ENCODE measurements at regions not wholly inside any gene's neighbourhood (a gene's known extent, or its start where the extent isn't known, plus 50 kb on each side); places are given as distances from the start of the nearest gene placed in this dataset.

- no peak for DNase-seq
Observed at GRCh38 chr2:118496870-118497611, 350.4 kb downstream of the EN1 start.

DNA sequence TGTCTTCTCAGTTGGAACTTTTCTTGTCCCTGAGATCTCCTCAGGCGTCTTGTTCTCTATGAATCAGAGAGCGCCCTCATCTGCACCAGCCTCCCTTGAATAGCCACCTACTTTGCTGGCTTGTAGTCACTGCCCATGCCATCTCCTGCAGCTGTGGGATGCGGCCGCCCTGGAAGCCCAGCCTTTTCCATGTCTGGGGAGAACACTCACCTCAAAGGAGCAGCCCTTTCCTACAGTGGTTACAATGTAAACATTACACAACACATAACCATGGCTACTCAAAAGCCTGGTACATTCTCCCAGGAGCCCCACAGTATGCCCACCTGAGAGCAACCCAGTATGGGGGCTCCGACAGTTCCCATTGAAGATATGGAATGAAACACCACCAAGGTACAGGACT is 351.0 kb downstream of the EN1 start:
- no peak for DNase-seq

GRCh38 chr2:118495290-118495689 is 352.2 kb downstream of the EN1 start:
- DNase-seq, result no peak

DNA sequence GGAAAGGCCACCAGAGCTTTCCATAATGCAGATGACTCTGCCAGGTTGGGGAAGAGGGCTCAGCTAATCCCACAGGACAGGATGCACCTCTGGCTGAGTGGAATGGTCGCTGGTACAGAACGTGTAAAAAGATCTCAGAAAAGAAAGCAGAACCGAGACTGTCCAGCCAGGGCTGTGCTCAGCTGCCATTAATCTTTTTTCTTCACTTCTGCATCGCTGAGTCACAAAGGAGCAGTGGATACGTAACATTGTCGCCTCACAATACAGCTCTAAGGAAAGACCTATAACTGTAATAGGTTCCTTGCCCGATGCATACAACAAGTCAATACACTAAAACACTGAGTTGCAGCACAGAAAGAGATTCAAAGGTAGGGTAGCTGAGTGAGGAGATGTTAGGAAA is 354.2 kb downstream of the EN1 start:
- no peak for DNase-seq

- DNase-seq, result no peak
Observed at GRCh38 chr2:118492335-118492734, 355.1 kb downstream of the EN1 start.

- DNase-seq, result no peak
Observed at GRCh38 chr2:118490330-118490729, 357.1 kb downstream of the EN1 start.

DNA sequence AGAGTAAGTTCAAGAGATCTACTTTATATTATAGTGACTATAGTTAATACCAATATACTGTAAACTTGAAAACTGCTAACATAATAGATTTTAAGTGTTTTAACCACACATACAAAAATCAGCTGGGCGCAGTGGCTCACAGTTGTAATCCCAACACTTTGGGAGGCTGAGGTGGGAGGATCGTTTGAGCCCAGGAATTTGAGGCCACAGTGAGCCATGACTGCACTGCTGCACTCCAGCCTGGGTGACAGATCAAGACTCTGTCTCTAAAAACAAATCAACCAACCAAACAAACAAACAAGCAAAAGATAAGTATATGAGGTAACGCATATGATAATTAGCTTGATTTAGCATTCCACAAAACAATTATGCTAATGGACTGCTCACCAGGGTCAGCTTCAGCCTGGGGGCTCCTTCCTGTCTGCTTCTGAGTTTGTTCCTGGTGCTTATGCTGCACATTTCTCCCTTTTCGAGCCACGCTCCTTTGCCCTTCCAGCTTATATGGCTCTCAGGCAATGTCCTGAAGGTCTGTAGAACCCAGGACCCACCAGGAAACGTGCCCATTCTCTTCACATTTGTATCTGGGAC is 357.6 kb downstream of the EN1 start:
- no peak for DNase-seq

- no peak for DNase-seq
Observed at GRCh38 chr2:118481299-118481698, 366.1 kb downstream of the EN1 start.

DNA sequence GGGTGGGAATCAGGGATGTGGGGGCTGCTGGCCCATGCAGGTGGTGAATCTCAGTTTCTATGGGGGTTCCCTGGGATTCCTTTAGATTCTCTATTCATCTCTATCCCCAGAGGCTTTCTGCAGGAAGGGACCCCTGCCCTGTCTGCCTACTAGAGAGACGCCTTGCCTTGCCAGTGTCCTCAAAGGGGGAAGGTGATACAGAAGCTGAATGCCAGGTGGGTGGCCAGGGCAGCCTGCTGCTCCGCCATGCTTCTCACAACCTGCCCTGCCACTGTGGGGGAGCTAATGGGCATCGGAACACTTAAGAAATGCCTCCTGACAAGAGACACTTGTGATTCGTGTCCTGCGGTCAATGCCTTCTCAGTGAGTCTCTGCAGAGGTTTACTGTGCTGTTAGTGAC is 368.4 kb downstream of the EN1 start:
- DNase-seq, result no peak

- DNase-seq, result no peak
Observed at GRCh38 chr2:118477111-118477862, 370.2 kb downstream of the EN1 start.

GRCh38 chr2:118475622-118476205 is 371.7 kb downstream of the EN1 start:
- no peak for DNase-seq

- DNase-seq, result no peak
Observed at GRCh38 chr2:118474541-118474920, 372.9 kb downstream of the EN1 start.

DNA sequence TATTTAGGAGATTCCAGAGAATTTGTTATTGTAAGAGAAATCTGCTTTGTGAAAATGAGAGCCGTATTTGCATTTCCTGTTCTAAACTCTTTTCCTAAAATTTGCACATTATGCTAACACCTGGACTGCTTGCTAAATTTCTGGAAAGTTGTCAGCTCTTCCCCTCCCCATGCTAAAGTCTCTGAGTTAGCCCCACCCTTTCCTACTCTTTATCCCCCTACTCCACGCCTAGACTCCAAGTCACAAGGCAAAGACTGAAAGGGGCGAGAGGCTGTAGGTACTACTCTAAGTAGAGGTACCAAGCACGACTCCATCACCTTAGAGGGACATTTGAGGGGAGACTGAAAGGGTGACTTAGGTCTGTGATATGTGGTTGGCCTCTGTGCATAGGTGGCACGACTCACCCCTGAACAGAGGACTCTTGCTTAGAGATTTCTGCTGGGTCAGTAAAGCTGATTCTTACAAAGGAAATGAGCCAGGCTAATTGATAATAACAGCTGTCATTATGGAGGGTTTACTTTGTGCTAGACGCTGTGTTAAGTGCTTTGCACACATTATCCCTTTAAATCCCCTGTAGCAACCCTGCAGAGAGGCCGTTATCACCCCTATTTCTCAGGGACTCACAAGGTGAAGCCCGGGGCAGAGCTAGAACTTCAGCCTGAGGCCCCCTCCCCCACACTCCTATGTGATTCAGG is 373.5 kb downstream of the EN1 start:
- no peak for DNase-seq

- DNase-seq, result no peak
Observed at GRCh38 chr2:118473241-118473640, 374.2 kb downstream of the EN1 start.

- DNase-seq, result no peak
Observed at GRCh38 chr2:118470297-118470696, 377.2 kb downstream of the EN1 start.

GRCh38 chr2:118469103-118469502 is 378.3 kb downstream of the EN1 start:
- DNase-seq, result no peak

DNA sequence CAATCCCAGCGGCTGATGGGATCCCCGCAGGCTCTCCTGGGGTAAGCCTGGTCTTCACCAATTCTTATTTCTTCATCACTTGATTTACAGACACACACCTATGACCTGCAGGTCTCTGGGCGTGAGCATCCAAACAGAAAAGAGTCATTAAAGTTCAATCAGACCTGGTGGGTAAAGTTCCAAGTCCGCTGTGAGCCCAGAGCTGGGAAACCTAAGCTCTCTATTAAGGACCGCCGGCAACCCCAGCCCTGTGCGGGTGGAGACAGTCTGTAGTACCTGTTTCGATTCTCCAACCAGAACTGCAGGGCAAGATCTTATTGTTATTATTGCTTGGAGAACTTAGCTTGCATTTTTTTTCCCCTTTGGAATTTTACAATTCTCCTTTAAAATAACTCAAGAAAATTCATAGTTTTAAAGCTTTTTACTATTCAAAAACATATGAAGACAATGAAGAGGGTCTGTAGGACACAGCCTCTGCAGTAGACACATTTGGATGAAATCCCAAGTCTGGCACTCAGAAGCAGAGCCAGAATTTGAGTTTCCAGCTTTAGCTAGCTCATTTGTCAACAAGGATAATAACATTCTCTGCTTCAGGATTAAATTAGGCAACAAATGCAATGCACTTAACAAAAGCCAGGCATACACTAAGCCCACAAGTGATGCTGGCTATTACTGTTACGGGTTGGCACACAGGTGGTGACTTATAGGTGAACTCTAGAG is 376.4 kb downstream of the INSIG2 start:
- no peak for DNase-seq

DNA sequence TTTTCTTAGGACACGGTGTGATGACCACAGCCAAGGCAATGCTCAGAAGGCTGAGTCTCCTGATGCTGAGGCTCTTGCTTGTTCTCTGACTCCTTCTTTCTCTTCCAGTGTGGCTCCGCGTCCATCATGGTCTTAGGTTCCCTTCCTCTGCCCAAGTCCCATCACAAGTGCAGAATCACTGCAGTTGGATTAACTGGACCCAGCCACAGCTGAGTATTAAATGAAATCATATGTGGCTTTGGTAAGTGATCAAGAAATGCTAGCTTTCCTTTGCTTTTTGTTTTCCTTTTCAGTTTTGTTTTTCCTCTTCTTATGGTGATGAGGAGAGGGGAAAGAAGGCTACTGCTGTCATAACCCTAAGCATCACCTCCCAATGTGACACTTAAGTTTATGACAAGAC is 375.8 kb downstream of the INSIG2 start:
- DNase-seq, result no peak

GRCh38 chr2:118460425-118460824 is 372.2 kb downstream of the INSIG2 start:
- no peak for DNase-seq

DNA sequence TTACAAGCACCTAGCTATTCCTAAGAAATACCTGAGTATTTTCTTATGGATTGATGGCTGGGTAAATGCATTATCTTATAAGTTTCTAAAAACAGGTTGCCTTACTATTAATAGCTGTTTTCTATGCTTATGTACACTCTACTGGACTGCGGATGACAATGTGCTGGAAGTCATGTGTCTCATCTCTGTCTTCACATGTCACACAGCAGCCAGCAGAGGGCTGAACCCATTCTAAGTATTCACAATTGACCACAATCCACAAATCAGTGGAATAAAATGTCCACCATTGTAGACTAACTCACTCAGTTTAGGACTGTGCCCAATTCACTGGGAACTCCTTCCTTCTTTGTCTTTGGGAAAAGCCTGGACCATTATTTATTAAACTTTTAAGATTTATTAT is 371.2 kb downstream of the INSIG2 start:
- DNase-seq, result no peak

- DNase-seq, result no peak
Observed at GRCh38 chr2:118457951-118458350, 369.7 kb downstream of the INSIG2 start.

GRCh38 chr2:118449401-118449800 is 361.1 kb downstream of the INSIG2 start:
- no peak for DNase-seq

DNA sequence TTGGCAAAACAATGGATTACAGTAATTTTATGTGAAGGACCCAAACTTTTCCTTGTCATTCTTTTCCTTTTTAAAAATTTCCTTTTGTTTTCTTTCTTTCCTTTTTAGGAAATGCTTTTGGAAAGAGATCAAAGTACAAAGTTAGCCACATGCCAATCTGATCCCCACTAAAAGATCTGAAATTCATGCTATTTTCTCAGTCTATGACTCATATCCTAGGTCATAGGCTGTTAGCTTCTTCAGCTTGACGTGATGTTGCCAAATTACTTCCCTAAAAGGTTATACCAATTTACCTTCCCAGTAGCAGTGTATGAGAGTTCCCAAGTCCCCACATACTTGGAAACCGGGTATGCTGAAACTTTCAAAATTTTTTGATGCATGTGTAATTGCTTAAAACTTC is 355.3 kb downstream of the INSIG2 start:
- no peak for DNase-seq

Data from NCI-H187 (cell line).